ENCODE measurements at regions not wholly inside any gene's neighbourhood (a gene's known extent, or its start where the extent isn't known, plus 50 kb on each side); places are given as distances from the start of the nearest gene placed in this dataset.

DNA sequence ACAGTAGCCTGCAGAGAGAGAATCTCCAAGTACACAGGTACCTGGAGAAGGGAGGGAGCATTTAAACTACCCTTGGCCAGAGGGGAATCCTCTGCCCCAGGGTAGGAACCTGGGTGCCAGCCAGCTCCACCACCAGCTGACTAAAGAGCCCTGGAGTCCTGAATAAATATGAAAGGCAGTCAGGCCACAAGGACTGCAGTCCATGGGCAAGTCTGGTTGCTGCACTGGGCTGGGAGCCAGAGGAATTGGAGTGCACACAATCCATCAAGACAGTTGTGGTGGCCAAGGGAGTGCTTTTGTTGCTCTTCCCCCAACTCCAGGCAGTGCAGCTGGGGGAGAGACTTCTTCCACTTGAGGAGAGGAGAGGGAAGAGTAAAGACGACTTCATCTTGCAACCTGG, 172.5 kb downstream of the HNRNPD start:
- no peak overlapping the region for H3K23ac ChIP-seq (ENCODE audit: insufficient read length)
- H3K23me2 ChIP-seq (ENCODE audit: low read depth, low read length) = no peaks in the 10 kb centered on the region
- H2BK12ac ChIP-seq (ENCODE audit: low read depth, low read length) = no peak overlapping the region
- POLR2A ChIA-PET (ENCODE audit: partially characterized antibody) = no interaction called here
- no peaks in the 10 kb centered on the region for H3K4me1 ChIP-seq (replicated peaks in 1 of 4; ENCODE audit: control insufficient read depth in 3 of 4, insufficient read depth in 4 of 4, low read length in 3 of 4)
- no peak overlapping the region for H3K56ac ChIP-seq (replicated peaks; ENCODE audit: insufficient read length, low read depth, low read length)
- H3K4me2 ChIP-seq (ENCODE audit: insufficient read depth in 1 of 2, low read depth in 2 of 2, low read length in 2 of 2) = no peak overlapping the region
- DNase-seq (ENCODE audit: low read depth in 1 of 2, low spot score in 2 of 2) (no peak), FAIRE-seq (no peak)
- no peaks in the 10 kb centered on the region for H4K20me1 ChIP-seq (replicated peaks in 1 of 2; ENCODE audit: control insufficient read depth in 1 of 2, insufficient read depth in 2 of 2, low read length in 2 of 2)
- no peaks in the 10 kb centered on the region for H3K79me1 ChIP-seq (ENCODE audit: low read depth, low read length)
- no peak overlapping the region for H3K14ac ChIP-seq (ENCODE audit: insufficient read length)
- 0 out of 2 replicates have a peak overlapping the region, but pooled peaks have one; percentile 35 for H2AFZ ChIP-seq (ENCODE audit: low read length)
- no peak overlapping the region for H4K8ac ChIP-seq (ENCODE audit: extremely low read depth, insufficient read depth, low read length)
- H3K4ac ChIP-seq (replicated peaks; ENCODE audit: insufficient read length, low read depth, low read length) = no peak overlapping the region
- H4K91ac ChIP-seq (replicated peaks; ENCODE audit: insufficient read length, low read length) = no peak overlapping the region
- H4K5ac ChIP-seq (ENCODE audit: insufficient read length, low read depth, low read length) = no peak overlapping the region
- no peak overlapping the region for H3K18ac ChIP-seq (ENCODE audit: extremely low read depth, low read length)
- no peaks in the 10 kb centered on the region for H3K79me2 ChIP-seq (ENCODE audit: control insufficient read depth in 1 of 2, insufficient read depth in 2 of 2, low read length in 2 of 2)
- no peak overlapping the region for H2AK5ac ChIP-seq (ENCODE audit: low read depth, low read length)
- WGBS, 2 experiments (ENCODE audit: extremely low coverage in 1 of 2, insufficient coverage in 1 of 2, insufficient read length in 1 of 2, insufficient replicate concordance in 2 of 2, low coverage in 1 of 2, low lambda C conversion rate in 2 of 2, missing lambda C conversion rate in 1 of 2) = 100% methylated on average over 1 of the region's 1 CpG; no CpG with 5 or more reads in 1 of the 2 experiments
- H3K9me3 ChIP-seq (ENCODE audit: insufficient read depth in 2 of 2, low read depth in 1 of 2, low read length in 1 of 2) = peaks cover 0 to 1% of the 10 kb centered on the region in 2 experiments; a peak in 1 of 4 replicates
- CTCF ChIA-PET (ENCODE audit: partially characterized antibody) = interaction anchor here (0.6 to 2.1 kb wide), 24 partner anchors 9 to 802 kb away, joined by 3 to 11 read pairs (median 3); no protein-coding TSS in a partner anchor
- no peak overlapping the region for H2BK5ac ChIP-seq (ENCODE audit: low read depth, low read length)
- no peak overlapping the region for H2BK20ac ChIP-seq (ENCODE audit: low read length)
- no peaks in the 10 kb centered on the region for H3K36me3 ChIP-seq (ENCODE audit: control insufficient read depth in 2 of 4, insufficient read depth in 4 of 4, low read length in 3 of 4)
- no peaks in the 10 kb centered on the region for H3K27me3 ChIP-seq (replicated peaks in 1 of 4; ENCODE audit: control insufficient read depth in 3 of 4, extremely low read depth in 1 of 4, insufficient read depth in 3 of 4, low read length in 3 of 4)
- no peak overlapping the region for H2BK120ac ChIP-seq (replicated peaks; ENCODE audit: low read depth, low read length)
- no peak overlapping the region for H3K9ac ChIP-seq (replicated peaks in 1 of 4; ENCODE audit: extremely low read depth in 1 of 4, low read depth in 3 of 4, low read length in 3 of 4)
- no peak overlapping the region for H3K4me3 ChIP-seq (ENCODE audit: extremely low read depth in 1 of 4, insufficient read depth in 2 of 4, low read depth in 3 of 4, low read length in 4 of 4)
- no peak overlapping the region for H2BK15ac ChIP-seq (ENCODE audit: low read length)
- H3K27ac ChIP-seq (ENCODE audit: low read depth, low read length) = no peak overlapping the region
- TF ChIP-seq CREB1 (IDR thresholded peaks at IDR 0.05) (no peak), RAD21 (IDR thresholded peaks at IDR 0.05 in 1 of 2, conservative IDR thresholded peaks at IDR 0.05 in 1 of 2; ENCODE audit: low read depth in 2 of 2, low read length in 2 of 2) (no peak), EP300 (IDR thresholded peaks at IDR 0.05; ENCODE audit: borderline replicate concordance in 1 of 2, low read depth in 2 of 2, low read length in 2 of 2) (no peak), BRCA1 (IDR thresholded peaks at IDR 0.05; ENCODE audit: low read depth, low read length) (no peak), KDM5A (IDR thresholded peaks at IDR 0.05; ENCODE audit: low read length) (no peak), CBX8 (IDR thresholded peaks at IDR 0.05; ENCODE audit: borderline replicate concordance, low read depth, low read length) (no peak), SP1 (IDR thresholded peaks at IDR 0.05; ENCODE audit: low read depth, low read length) (no peak), RFX5 (IDR thresholded peaks at IDR 0.05; ENCODE audit: borderline replicate concordance, low read depth, low read length) (no peak)
- TF ChIP-seq, protein P1, sequence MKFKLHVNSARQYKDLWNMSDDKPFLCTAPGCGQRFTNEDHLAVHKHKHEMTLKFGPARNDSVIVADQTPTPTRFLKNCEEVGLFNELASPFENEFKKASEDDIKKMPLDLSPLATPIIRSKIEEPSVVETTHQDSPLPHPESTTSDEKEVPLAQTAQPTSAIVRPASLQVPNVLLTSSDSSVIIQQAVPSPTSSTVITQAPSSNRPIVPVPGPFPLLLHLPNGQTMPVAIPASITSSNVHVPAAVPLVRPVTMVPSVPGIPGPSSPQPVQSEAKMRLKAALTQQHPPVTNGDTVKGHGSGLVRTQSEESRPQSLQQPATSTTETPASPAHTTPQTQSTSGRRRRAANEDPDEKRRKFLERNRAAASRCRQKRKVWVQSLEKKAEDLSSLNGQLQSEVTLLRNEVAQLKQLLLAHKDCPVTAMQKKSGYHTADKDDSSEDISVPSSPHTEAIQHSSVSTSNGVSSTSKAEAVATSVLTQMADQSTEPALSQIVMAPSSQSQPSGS (IDR thresholded peaks at IDR 0.05; ENCODE audit: low read length) = no peak
- TF ChIP-seq, protein P2, sequence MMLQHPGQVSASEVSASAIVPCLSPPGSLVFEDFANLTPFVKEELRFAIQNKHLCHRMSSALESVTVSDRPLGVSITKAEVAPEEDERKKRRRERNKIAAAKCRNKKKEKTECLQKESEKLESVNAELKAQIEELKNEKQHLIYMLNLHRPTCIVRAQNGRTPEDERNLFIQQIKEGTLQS (IDR thresholded peaks at IDR 0.05; ENCODE audit: insufficient read depth, low read depth, low read length) = no peak
- TF ChIP-seq, protein P3, sequence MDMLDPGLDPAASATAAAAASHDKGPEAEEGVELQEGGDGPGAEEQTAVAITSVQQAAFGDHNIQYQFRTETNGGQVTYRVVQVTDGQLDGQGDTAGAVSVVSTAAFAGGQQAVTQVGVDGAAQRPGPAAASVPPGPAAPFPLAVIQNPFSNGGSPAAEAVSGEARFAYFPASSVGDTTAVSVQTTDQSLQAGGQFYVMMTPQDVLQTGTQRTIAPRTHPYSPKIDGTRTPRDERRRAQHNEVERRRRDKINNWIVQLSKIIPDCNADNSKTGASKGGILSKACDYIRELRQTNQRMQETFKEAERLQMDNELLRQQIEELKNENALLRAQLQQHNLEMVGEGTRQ (IDR thresholded peaks at IDR 0.05; ENCODE audit: low read length) = no peak

Measured in H1 (cell line).